COLO668 (cell line): ENCODE measurements at regions not wholly inside any gene's neighbourhood (a gene's known extent, or its start where the extent isn't known, plus 50 kb on each side); places are given as distances from the start of the nearest gene placed in this dataset.

ENCODE experiments used
- DNase-seq: peaks from one replicate; lab custom pipeline; 2025; ENCODE audit not compliant: unreplicated experiment; lab: John Stamatoyannopoulos, UW

- no peak for DNase-seq
These were observed 445.1 kb upstream of the JAG1 start for GRCh38 chr20:11118802-11119380.

GRCh38 chr20:11119573-11119972 lies 445.8 kb upstream of the JAG1 start:
- no peak for DNase-seq

GRCh38 chr20:11120431-11120830 lies 446.6 kb upstream of the JAG1 start:
- DNase-seq = no peak

- no peak for DNase-seq
These were observed 451.2 kb upstream of the JAG1 start for GRCh38 chr20:11124849-11125505.

- no peak for DNase-seq
These were observed 454.5 kb upstream of the JAG1 start for GRCh38 chr20:11128220-11128718.

- no peak for DNase-seq
These were observed 454.9 kb upstream of the JAG1 start for GRCh38 chr20:11128721-11129120.

GRCh38 chr20:11130554-11131166 lies 456.9 kb upstream of the JAG1 start:
- DNase-seq = peak; percentile 25

- DNase-seq = no peak
These were observed 459.1 kb upstream of the JAG1 start for GRCh38 chr20:11132819-11133415.

- DNase-seq = no peak
These were observed 462.9 kb upstream of the JAG1 start for GRCh38 chr20:11136691-11137090.

- DNase-seq = no peak
These were observed 463.9 kb upstream of the JAG1 start for GRCh38 chr20:11137688-11138087.

- DNase-seq = no peak
These were observed 466.6 kb upstream of the JAG1 start for GRCh38 chr20:11140359-11140758.

- no peak for DNase-seq
These were observed 469.7 kb upstream of the JAG1 start for GRCh38 chr20:11143481-11143880.

GRCh38 chr20:11144114-11144950 lies 470.5 kb upstream of the JAG1 start:
- no peak for DNase-seq

GRCh38 chr20:11145616-11146015 lies 471.8 kb upstream of the JAG1 start:
- DNase-seq = no peak

GRCh38 chr20:11153819-11154218 lies 480.0 kb upstream of the JAG1 start:
- DNase-seq = no peak

- DNase-seq = peak; percentile 43
These were observed 481.5 kb upstream of the JAG1 start for GRCh38 chr20:11155156-11155756.

GRCh38 chr20:11156922-11157321 lies 483.1 kb upstream of the JAG1 start:
- DNase-seq = no peak

GRCh38 chr20:11158146-11158545 lies 484.3 kb upstream of the JAG1 start:
- DNase-seq = no peak

GRCh38 chr20:11158589-11158988 lies 484.8 kb upstream of the JAG1 start:
- no peak for DNase-seq

- no peak for DNase-seq
These were observed 485.9 kb upstream of the JAG1 start for GRCh38 chr20:11159728-11160127.
